ENCODE measurements at regions not wholly inside any gene's neighbourhood (a gene's known extent, or its start where the extent isn't known, plus 50 kb on each side); places are given as distances from the start of the nearest gene placed in this dataset.
"Not testable (repeated sequence)": the region's sequence is repeated elsewhere in the genome, so short reads cannot be mapped to it uniquely, and the experiment has no call there.

GRCh38 chr1:115440733-115441132 lies 102.7 kb upstream of the NGF start:
- Histone ChIP-seq H3K9ac (ENCODE audit: low read length) (no peak overlapping the region), H3K4me2 (ENCODE audit: low read length) (no peak overlapping the region), H3K27ac (ENCODE audit: low read length) (no peak overlapping the region), H3K4me3 (ENCODE audit: low read length) (no peak overlapping the region), H3K36me3 (replicated peaks; ENCODE audit: low read depth, low read length) (no peaks in the 10 kb centered on the region), H3K4me1 (ENCODE audit: low read length) (no peaks in the 10 kb centered on the region), H3K79me2 (ENCODE audit: low read length) (no peaks in the 10 kb centered on the region), H3K9me3 (ENCODE audit: insufficient read depth, low read length) (no peaks in the 10 kb centered on the region), H4K20me1 (ENCODE audit: insufficient read depth, low read length) (no peaks in the 10 kb centered on the region), H2AFZ (ENCODE audit: low read depth, low read length) (no peak overlapping the region), H3K27me3 (ENCODE audit: low read depth, low read length) (no peaks in the 10 kb centered on the region)
- TF ChIP-seq, protein P1, sequence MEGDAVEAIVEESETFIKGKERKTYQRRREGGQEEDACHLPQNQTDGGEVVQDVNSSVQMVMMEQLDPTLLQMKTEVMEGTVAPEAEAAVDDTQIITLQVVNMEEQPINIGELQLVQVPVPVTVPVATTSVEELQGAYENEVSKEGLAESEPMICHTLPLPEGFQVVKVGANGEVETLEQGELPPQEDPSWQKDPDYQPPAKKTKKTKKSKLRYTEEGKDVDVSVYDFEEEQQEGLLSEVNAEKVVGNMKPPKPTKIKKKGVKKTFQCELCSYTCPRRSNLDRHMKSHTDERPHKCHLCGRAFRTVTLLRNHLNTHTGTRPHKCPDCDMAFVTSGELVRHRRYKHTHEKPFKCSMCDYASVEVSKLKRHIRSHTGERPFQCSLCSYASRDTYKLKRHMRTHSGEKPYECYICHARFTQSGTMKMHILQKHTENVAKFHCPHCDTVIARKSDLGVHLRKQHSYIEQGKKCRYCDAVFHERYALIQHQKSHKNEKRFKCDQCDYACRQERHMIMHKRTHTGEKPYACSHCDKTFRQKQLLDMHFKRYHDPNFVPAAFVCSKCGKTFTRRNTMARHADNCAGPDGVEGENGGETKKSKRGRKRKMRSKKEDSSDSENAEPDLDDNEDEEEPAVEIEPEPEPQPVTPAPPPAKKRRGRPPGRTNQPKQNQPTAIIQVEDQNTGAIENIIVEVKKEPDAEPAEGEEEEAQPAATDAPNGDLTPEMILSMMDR (IDR thresholded peaks at IDR 0.05; ENCODE audit: low read depth, low read length): no peak
- TF ChIP-seq EZH2phosphoT487 (IDR thresholded peaks at IDR 0.05; ENCODE audit: low read depth): no peak

DNA sequence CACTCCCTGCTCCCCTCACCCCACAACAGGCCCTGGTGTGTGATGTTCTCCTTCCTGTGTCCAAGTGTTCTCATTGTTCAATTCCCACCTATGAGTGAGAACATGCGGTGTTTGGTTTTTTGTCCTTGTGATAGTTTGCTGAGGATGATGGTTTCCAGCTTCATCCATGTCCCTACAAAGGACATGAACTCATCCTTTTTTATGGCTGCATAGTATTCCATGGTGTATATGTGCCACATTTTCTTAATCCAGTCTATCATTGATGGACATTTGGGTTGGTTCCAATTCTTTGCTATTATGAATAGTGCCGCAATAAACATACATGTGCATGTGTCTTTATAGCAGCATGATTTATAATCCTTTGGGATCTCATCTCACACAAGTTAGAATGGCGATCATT lies 101.5 kb upstream of the NGF start:
- H3K4me2 ChIP-seq (ENCODE audit: low read length); H3K27ac ChIP-seq (ENCODE audit: low read length); H3K4me1 ChIP-seq (ENCODE audit: low read length); H4K20me1 ChIP-seq (ENCODE audit: insufficient read depth, low read length); H3K79me2 ChIP-seq (ENCODE audit: low read length); H2AFZ ChIP-seq (ENCODE audit: low read depth, low read length); H3K4me3 ChIP-seq (ENCODE audit: low read length); H3K9ac ChIP-seq (ENCODE audit: low read length); H3K27me3 ChIP-seq (ENCODE audit: low read depth, low read length); H3K36me3 ChIP-seq (replicated peaks; ENCODE audit: low read depth, low read length); H3K9me3 ChIP-seq (ENCODE audit: insufficient read depth, low read length): not testable (repeated sequence)

- H3K9me3 ChIP-seq (ENCODE audit: insufficient read depth, low read length): no peaks in the 10 kb centered on the region
- no peaks in the 10 kb centered on the region for H3K4me1 ChIP-seq (ENCODE audit: low read length)
- no peak overlapping the region for H3K9ac ChIP-seq (ENCODE audit: low read length)
- no peaks in the 10 kb centered on the region for H3K36me3 ChIP-seq (replicated peaks; ENCODE audit: low read depth, low read length)
- H3K4me3 ChIP-seq (ENCODE audit: low read length): no peak overlapping the region
- no peak overlapping the region for H3K4me2 ChIP-seq (ENCODE audit: low read length)
- no peaks in the 10 kb centered on the region for H3K27me3 ChIP-seq (ENCODE audit: low read depth, low read length)
- no peaks in the 10 kb centered on the region for H3K79me2 ChIP-seq (ENCODE audit: low read length)
- no peak for TF ChIP-seq EZH2phosphoT487 (IDR thresholded peaks at IDR 0.05; ENCODE audit: low read depth)
- TF ChIP-seq, protein P1 (IDR thresholded peaks at IDR 0.05; ENCODE audit: low read depth, low read length): no peak
- no peaks in the 10 kb centered on the region for H4K20me1 ChIP-seq (ENCODE audit: insufficient read depth, low read length)
- no peak overlapping the region for H2AFZ ChIP-seq (ENCODE audit: low read depth, low read length)
- no peak overlapping the region for H3K27ac ChIP-seq (ENCODE audit: low read length)
Measured at GRCh38 chr1:115437196-115437595, 99.1 kb upstream of the NGF start.

DNA sequence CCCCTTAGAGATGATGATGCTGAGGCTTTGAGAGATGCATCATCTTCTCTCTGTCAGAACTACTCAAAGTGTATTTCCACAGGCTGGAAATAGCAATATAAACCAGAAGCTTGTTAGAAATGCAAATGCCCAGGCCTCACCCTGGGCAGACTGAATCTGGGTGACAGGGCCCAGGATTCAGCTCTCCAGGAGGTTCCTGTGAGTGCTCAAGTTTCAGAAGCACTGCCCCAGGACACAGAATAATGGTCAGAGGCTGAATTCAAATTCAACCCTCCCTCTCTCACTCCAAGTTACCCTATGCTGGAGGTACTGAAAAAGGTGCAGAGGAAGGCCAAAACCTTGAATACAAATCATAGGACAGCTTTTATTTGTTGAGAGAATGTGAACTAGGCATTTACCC lies 98.5 kb upstream of the NGF start:
- Histone ChIP-seq H3K4me3 (ENCODE audit: low read length) (no peak overlapping the region), H3K36me3 (replicated peaks; ENCODE audit: low read depth, low read length) (no peaks in the 10 kb centered on the region), H3K79me2 (ENCODE audit: low read length) (no peaks in the 10 kb centered on the region), H3K27me3 (ENCODE audit: low read depth, low read length) (no peaks in the 10 kb centered on the region), H3K9ac (ENCODE audit: low read length) (no peak overlapping the region), H4K20me1 (ENCODE audit: insufficient read depth, low read length) (no peaks in the 10 kb centered on the region), H3K9me3 (ENCODE audit: insufficient read depth, low read length) (no peaks in the 10 kb centered on the region), H2AFZ (ENCODE audit: low read depth, low read length) (no peak overlapping the region), H3K27ac (ENCODE audit: low read length) (no peak overlapping the region), H3K4me1 (ENCODE audit: low read length) (no peaks in the 10 kb centered on the region), H3K4me2 (ENCODE audit: low read length) (no peak overlapping the region)
- TF ChIP-seq, protein P1 (IDR thresholded peaks at IDR 0.05; ENCODE audit: low read depth, low read length): no peak
- TF ChIP-seq EZH2phosphoT487 (IDR thresholded peaks at IDR 0.05; ENCODE audit: low read depth): no peak

- no peak overlapping the region for H3K9ac ChIP-seq (ENCODE audit: low read length)
- no peaks in the 10 kb centered on the region for H3K9me3 ChIP-seq (ENCODE audit: insufficient read depth, low read length)
- H2AFZ ChIP-seq (ENCODE audit: low read depth, low read length): no peak overlapping the region
- TF ChIP-seq EZH2phosphoT487 (IDR thresholded peaks at IDR 0.05; ENCODE audit: low read depth): no peak
- TF ChIP-seq, protein P1 (IDR thresholded peaks at IDR 0.05; ENCODE audit: low read depth, low read length): no peak
- H3K79me2 ChIP-seq (ENCODE audit: low read length): no peaks in the 10 kb centered on the region
- no peaks in the 10 kb centered on the region for H3K27me3 ChIP-seq (ENCODE audit: low read depth, low read length)
- no peaks in the 10 kb centered on the region for H4K20me1 ChIP-seq (ENCODE audit: insufficient read depth, low read length)
- H3K27ac ChIP-seq (ENCODE audit: low read length): no peak overlapping the region
- no peak overlapping the region for H3K4me2 ChIP-seq (ENCODE audit: low read length)
- H3K4me3 ChIP-seq (ENCODE audit: low read length): no peak overlapping the region
- H3K36me3 ChIP-seq (replicated peaks; ENCODE audit: low read depth, low read length): no peaks in the 10 kb centered on the region
- H3K4me1 ChIP-seq (ENCODE audit: low read length): no peaks in the 10 kb centered on the region
Measured at GRCh38 chr1:115433483-115433882, 95.4 kb upstream of the NGF start.
